Activated CD4-positive, alpha-beta T cell treated with anti-CD3 and anti-CD28 coated beads for 24 hours (primary cell): ENCODE measurements at regions not wholly inside any gene's neighbourhood (a gene's known extent, or its start where the extent isn't known, plus 50 kb on each side); places are given as distances from the start of the nearest gene placed in this dataset.
"Not testable (repeated sequence)": the region's sequence is repeated elsewhere in the genome, so short reads cannot be mapped to it uniquely, and the experiment has no call there.

ENCODE experiments used
- DNase-seq, 2 donors: peaks; one replicate each; pipeline ENCODE4 v3.0.0-alpha.2; 2020; ENCODE audit warnings: low read depth in 2 of 2

DNA sequence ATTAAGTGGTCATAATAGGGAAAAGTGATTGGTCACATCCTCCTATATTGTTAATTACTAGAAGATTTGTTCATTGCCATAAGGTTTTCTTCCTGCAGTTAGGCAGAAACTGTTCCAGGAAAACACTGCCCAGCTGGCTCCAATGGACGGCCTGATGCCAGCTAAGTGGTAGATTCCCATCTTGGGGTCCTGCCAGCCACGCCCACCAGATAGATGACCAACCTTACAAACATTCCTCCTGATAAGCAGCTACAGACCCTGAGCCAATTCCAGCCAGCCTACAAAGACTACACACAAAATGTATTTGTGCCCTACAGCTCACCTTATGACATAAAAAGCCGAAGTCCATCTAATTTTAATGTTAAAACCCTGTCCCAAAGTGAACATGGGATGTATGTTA lies 685.9 kb upstream of the USP15 start:
- DNase-seq: no peak

- no peak for DNase-seq
Measured at GRCh38 chr12:61584943-61585342, 675.3 kb upstream of the USP15 start.

DNA sequence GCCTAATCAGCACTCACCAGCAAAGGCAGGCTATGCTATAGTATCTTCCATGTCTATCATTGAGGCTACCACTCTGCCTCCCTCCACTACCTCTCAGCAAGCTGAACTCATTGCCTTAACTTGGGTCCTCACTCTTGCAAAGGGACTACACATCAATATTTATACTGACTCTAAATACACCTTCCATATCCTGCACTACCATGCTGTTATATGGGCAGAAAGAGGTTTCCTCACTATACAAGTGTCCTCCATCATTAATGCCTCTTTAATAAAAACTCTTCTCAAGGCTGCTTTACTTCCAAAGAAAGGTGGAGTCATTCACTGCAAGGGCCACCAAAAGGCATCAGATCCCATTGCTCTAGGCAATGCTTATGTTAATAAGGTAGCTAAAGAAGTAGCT lies 669.3 kb upstream of the USP15 start:
- DNase-seq: not testable (repeated sequence)

- DNase-seq: no peak
Measured at GRCh38 chr12:61610143-61610542, 650.1 kb upstream of the USP15 start.

DNA sequence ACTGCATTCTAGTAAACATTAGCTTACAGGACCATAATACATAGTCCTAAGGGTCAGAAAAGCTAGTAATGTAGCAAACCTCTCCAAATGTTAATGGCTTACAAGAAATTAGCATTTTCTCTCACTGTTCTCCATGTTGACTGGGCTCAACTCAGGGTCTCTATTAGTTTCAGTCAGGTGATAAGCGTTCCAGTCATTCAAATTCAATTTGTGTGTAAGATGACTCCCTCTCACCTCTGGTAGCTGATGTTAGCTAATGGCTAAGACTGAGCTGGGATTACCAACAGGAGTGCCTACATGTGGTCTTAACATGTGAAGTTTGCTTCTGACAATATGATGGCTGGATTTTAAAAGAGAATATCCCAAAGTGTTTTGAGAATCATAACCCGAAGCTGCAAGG lies 630.5 kb upstream of the USP15 start:
- DNase-seq: no peak

- DNase-seq: no peak
Measured at GRCh38 chr12:61646639-61647038, 613.6 kb upstream of the USP15 start.

DNA sequence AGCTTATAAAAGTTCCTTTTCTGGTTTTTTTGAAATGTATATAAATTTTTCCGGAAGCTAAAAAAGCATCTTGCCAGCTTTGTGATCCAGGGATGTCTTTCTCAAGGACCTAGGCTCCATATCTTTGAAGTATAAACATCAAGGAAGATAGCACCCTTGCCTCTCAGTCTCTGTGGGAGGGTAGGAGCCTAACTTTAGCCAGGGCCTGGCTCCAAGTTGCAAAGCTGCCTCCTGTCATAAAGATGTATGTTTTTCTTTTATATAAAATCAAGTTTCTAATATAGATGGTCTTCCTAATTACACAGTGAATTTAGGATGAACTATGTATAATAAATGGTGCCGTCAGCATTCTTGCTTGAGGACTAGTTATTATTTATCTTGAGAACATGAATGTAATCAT lies 612.6 kb upstream of the USP15 start:
- DNase-seq: no peak

DNA sequence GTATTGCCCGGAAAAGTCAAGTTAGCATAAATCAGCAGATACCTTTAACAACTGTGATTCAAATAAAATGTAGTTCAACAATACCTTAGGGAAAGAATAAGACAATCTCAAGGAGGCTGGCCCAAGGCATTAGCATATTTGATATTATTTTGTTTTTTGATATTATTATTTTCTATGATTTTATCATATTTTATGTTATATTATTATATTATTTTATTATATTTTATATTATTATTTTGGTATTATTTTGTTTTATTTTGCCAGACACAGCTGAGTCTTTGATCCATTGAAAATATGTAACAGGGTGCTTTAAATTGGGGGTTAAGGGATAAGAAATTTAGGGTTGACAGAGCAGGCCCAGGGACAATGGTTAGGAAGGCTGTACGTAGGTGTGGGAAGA lies 607.9 kb upstream of the USP15 start:
- DNase-seq: no peak

- no peak for DNase-seq
Measured at GRCh38 chr12:61654698-61655097, 605.5 kb upstream of the USP15 start.

GRCh38 chr12:61655241-61655640 lies 605.0 kb upstream of the USP15 start:
- no peak for DNase-seq

DNA sequence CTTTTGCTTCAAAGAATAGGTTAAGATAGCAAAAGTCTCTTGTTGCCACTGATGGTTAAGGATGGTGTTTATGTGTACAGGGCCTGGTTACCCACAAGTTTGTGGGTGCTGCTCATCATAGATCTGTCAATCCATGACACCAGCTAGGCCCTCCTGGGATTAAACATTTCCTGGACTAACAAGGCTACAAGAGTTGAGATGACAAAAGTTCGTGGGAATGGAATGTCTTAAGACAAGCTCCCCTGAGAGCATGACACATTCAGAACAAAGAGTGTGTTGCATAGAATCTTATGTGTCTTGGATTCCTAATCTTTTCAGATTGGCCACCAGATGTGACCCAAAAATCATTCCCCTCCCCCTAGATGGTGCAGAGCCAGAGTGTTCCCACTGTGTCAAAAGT lies 592.5 kb upstream of the USP15 start:
- no peak for DNase-seq

GRCh38 chr12:61676520-61676919 lies 583.7 kb upstream of the USP15 start:
- no peak for DNase-seq

- no peak for DNase-seq
Measured at GRCh38 chr12:61687407-61687806, 572.8 kb upstream of the USP15 start.

DNA sequence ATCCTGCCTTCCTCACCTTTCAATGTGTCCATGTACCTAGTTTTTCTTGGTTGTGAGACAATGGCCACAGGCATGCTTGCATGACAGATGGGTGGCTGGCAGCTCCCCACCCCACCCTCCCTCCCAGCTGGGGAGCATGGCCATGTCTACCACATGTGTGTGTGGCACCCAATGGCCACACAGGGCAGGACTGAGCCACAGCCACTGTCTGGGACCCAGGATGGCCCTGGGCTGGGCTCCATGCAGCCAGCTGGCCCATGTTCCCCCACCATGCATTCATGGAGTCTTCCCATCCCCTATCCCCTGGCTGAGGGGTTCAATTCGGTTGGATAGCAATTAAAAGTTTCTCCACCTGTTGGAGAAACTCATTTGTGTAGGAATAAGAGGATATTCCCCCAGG lies 566.0 kb upstream of the USP15 start:
- no peak for DNase-seq

GRCh38 chr12:61701471-61701870 lies 558.7 kb upstream of the USP15 start:
- DNase-seq: no peak

- DNase-seq: no peak
Measured at GRCh38 chr12:61706783-61707182, 553.4 kb upstream of the USP15 start.

GRCh38 chr12:61713121-61713520 lies 547.1 kb upstream of the USP15 start:
- no peak for DNase-seq

DNA sequence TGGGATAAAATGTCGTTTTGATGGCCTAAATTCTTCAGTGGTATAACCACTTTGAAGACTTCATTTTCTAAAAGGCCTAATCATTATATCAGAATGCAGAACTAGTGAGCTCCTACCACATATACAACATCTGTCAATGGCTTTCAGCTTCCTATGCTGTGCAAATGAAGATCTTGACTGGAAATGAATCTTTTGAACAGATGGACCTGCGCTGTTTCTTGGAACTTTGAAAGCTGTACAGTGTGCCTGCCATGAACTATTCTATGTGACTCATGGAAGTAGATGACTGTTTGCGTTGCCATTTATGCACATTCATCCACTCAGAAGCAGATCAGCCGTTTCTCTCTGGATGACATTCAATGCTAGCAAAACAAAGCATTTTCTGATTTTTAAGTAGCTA lies 542.2 kb upstream of the USP15 start:
- no peak for DNase-seq

DNA sequence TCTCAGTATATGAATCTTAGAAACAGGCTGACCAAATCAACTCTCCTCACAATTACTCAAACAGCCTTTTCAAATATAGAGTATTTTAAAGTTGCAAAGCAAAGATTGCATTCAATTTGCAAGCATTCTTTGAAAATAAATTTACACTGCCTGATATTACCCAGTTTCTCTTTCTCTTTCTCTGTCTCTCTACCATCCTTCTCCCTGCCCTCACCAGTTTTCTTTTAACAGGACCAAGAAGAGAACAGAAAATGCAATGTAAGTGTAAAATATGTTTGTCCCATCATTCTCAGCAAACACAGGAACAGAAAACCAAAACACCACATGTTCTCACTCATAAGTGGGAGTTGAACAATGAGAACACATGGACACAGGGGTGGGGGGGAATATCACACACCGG lies 520.3 kb upstream of the USP15 start:
- DNase-seq: no peak

DNA sequence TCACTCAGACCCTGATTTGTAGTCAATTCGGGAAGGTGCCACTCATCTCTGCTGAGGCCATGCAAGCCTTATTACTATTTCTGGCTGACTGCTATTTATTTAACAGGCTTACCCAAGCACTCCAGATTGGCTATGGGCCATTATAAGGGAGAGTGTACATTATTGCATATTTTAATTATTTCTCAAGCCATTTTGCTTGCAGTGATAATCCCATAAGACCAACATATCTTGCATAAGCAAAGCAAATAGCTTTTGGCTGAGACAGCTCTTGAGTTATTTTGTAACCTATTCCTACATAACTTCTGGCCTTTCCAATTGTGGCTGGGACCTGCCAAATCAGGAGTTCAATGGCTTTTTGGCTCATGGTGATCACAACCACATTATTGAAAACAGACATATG lies 509.6 kb upstream of the USP15 start:
- DNase-seq: no peak

- DNase-seq: no peak
Measured at GRCh38 chr12:61754214-61754613, 506.0 kb upstream of the USP15 start.

GRCh38 chr12:61757831-61758505 lies 502.2 kb upstream of the USP15 start:
- no peak for DNase-seq

- DNase-seq: no peak
Measured at GRCh38 chr12:61758661-61759060, 501.5 kb upstream of the USP15 start.

DNA sequence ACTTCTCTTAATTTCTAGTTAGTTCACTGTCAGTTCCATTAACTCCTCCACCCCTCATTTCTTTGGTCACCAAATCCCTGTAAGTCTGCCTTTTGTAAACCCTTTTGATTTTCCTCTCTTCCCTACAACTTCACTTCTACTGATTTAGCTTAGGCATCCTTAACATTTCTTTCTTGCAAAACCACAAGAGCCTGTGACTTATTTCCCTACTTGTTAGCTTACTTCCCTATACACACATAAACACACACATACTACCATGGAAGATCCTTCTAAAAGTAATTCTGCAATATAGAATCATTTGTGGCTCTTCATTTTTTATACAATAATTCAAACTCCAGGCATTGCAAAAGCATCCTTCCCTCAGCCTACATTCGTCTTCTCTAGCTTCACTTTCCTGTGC lies 494.3 kb upstream of the USP15 start:
- DNase-seq: no peak
